Amygdala (tissue), 56 donors: ENCODE measurements at regions not wholly inside any gene's neighbourhood (a gene's known extent, or its start where the extent isn't known, plus 50 kb on each side); places are given as distances from the start of the nearest gene placed in this dataset.

Source experiments
- DNase-seq, 56 donors: peaks; one replicate each; lab custom pipeline; 2025; lab: John Stamatoyannopoulos, UW

DNA sequence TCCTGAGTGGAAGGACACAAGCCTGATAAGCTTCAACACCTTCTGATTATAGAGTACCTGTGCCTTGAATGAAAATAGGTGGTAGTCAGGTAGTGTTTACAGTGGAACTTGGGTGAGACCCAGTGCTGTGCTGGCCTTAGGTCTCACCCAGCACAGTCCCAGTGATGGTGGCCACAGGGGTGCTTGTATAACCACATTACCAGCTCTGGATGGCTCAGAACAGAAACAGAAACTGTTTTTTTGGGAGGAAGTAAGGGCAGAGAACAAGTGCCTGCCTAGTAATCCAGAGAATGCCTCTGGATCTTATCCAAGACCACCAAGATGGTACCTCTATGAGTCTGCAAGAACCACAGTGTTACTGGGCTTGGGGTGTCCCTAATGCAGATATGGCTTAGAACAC lies 171.5 kb upstream of the DIPK2B start:
- DNase-seq, result no peak

DNA sequence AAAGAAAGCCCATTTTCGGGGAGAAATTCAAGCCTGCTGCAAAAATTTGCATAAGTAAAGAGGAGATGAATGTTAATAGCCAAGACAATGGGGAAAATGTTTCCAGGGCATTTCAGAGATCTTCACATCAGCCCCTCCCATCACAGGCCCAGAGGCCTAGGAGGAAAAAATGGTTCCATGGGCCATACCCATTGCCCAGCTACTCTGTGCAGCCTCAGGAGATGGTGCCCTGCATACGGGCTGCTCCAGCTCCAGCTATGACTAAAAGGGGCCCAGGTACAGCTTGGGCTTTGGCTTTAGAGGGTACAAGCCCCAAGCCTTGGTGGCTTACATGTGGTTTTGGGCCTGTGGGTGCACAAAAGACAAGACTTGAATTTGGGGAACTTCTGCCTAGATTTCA lies 168.0 kb upstream of the DIPK2B start:
- no peak for DNase-seq

DNA sequence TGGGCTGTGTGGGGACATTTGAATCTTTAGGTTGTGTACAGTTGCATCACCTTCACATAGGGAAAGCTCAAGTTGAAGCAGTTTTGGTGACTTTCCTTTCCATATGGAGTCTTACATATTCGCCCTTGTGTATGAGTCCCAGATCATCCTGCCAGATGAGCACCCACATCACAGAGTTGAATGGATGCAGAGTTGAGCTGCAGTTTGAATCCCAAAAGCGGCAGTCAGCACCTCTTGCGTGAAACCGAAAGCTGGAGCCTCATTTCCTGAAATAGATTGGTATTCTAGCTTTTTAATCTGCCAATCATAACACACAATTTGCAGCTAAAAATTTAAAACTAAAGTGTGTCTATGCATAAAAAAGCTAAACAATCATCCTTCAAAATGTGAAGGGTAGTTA lies 162.9 kb upstream of the DIPK2B start:
- no peak for DNase-seq

DNA sequence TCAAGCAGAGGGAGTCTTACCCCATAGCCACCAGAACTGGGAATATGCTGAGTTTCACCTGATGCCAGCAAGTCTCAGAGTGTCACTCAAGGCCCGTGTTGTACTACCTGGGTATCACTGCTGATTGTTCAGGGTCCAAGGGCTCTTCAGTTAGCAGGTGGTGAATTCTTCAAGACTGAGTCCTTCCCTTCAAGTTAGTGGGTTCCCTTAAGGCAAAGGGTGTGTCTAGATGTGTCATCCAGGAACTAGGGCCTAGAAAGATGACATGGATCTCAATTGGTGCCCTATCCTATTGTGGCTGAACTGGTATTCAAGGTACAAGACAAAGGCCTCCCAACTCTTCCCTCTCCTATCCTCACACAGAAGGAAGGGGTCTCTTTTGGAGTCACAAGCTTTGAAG lies 159.9 kb upstream of the DIPK2B start:
- no peak for DNase-seq

DNA sequence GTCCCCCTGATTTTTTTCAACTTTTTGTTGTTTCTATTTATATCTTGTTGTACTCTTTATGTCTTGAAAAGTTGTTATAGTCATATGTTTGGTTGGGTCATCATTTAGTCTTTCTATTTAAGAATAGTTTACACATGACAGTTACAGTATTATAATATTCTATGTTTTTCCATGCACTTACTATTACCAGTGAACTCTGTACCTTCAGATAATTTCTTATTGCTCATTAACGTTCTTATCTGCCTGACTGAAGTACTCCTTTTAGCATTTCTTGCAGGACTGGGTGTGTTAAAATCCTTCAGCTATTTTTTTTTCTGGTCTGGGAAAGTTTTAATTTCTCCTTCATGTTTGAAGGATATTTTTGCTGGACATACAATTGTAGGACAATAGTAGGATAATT lies 157.7 kb upstream of the DIPK2B start:
- no peak for DNase-seq

DNA sequence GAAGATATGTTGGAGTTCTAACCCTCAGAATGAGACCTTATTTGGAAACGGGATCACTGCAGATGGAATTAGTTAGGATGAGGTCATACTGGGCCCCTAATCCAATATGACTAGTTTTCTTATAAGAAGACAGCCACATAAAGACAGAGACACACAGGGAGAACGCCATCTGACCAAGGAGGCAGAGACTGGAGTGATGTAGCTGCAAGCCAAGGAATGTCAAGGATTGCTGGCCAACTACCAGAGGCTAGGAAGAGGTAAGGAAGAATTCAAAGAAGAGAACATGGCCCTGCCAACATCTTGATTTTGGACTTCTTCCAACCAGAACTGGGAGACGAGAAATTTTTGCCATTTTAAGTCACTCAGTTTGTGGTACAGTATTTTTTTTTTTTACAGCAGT lies 152.8 kb upstream of the DIPK2B start:
- no peak for DNase-seq

DNA sequence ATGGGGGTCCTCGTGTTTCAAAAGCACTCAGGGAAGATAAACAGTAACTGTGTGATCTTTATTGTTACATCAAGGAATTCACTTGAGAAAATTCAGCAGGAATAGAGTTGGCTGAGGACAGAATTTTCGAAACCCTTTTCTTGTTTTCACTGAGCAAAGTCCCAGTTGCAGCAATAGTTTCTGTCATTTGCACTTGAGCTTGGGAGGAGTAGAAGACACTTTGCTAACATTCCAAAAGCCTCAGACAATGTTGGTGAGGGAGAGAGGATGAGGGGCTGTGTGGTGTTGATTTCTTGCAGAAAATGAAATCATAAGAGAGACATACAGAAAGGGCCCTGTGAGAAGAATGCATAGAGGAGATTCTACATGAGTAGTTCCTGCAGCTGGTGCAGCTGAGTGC lies 151.9 kb upstream of the DIPK2B start:
- no peak for DNase-seq

DNA sequence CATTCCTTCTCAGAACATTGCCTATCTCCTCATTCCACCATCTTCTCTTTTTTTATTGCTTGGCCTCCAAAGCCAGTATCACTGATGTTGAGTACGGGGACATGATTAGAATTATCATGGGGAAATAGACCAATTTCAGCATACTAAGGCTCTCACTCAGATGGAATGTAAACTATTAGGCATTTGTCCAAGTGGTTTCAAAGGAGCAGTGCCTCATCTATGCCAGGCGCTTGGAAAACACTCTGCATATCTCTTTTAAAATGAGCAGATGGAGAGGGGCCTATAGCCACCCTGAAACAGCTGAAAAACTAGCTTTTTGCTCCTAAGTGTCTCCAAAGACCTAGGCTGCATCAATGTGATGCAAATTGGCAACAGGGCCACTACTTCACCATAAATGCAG lies 150.8 kb upstream of the DIPK2B start:
- no peak for DNase-seq

DNA sequence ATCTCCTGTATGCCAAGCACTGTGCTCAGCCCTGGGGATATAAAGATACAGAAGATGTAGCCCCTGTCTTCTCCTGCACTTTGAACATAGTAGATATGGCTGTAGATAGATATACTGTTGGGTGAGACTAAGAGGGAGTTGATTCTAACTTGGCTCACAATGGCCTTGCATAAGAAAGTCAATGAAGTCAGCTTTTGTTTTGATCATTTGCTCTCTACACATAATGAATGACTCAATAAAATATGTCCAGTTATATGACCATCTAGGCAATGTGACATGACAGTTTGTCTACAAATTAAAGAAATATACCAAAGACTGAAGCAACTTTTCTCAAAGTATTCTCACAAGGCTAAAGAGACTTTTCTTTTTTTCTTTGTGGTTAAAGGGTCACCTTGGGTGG lies 147.6 kb upstream of the DIPK2B start:
- no peak for DNase-seq

DNA sequence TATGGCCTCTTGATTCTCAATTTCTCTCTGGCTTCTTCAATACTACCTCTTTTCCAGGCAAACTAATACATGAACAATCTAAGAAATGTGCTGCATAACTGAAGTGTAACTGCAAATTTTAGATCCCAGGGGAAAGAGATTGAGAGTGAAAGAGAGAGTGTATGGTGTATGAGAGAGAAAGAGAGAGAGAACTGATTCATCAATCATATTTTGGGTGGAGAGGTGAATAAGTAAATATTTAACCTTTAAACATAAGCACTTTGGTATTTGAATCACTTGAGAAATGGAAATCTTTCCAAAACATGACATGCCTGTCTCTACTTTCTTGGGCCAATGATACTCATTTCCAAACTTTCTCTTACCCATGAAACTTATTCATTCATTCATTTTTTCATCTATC lies 147.2 kb upstream of the DIPK2B start:
- DNase-seq, result no peak

DNA sequence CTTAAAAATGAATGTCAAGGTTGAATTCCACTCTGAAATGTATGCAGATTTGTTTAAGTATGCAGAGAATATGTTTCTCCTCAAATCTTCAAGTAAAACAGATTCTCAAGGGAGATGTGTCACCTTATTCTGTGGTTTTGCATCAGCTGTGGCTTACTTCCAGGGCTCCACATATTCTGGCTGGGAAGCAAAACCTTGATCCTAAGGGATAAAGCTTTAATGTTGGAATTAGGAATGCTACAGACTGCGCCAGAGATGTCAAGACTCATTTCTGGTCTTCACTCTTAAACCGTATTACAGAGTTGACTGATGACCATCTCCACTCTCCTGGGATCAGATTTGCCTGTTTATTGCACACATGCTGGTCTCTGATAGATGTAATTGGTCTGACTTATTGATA lies 143.9 kb upstream of the DIPK2B start:
- no peak for DNase-seq

DNA sequence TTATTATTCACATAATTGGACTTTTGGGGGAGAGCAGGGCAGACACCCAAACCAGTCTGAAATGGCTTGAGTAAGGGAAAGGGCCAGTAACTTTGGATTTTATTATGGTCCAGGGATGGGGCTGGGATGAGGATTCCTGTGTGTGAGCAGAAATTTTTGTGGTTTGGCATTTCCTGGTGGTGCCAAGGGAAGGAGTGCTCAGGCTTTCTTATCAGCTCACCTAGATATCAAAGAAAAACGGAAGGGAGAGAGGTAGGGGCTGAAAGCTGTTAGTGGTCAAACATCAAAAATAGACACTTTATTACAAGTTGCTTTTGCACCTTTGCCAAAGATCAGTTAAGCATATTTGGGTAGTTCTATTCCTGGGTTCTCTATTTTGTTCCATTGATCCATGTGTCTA lies 128.5 kb upstream of the DIPK2B start:
- DNase-seq, result no peak

DNA sequence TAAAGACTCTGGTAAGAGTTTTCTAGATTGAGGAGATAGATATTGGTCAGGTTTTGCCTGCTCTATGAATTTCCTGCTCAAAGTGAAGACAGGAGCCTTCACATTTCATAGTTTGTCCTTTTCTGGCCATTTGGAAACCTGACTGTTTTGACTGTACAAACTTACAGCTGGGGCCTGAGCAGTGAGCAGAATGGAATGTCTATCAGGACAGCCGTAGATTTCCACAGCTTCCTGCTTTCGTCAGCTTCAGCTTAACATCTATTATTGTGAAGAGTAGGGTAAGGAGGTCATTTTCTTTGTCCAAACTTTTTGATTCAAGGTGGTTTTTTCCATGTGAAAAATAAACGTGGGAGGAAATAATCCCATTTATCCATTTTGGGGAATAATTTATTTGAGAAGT lies 124.3 kb upstream of the DIPK2B start:
- DNase-seq, result no peak

DNA sequence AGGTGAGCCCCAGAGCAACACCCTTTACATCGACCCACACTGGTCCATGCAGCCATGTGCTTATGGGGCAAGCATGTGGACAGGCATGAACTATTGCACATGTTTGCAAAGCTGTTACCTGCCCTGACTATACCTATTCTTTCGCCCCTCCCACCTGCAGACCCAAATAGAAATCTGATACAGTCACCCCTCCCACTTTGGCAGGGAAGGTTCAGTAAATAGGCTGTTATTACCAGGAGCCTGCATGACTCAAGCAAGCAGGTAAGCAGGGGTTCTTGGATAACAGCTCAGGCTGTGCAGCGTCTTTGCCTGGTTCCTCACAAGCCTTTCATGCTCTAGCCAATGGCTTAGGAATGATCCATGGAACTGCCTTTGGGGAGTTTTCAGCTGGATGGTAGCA lies 122.7 kb upstream of the DIPK2B start:
- no peak for DNase-seq

DNA sequence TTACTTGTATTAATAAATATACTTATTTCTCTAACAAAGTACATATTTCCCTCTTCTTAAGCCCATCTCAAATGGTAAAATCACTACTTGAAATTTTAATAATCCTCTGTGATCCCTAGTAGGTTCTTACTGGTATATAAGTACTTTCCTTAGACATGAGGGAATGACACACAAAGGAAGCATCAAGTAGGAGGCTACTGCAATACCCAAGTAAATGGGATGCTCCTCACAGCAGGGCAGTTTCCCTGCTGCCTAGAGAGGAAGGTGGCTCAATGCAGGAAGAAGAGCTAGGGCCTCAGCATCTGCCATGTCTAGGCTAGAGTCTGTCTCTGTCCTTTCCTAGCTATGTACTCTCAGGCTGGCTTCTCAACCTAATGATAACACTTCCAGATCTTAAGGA lies 122.1 kb upstream of the DIPK2B start:
- no peak for DNase-seq

DNA sequence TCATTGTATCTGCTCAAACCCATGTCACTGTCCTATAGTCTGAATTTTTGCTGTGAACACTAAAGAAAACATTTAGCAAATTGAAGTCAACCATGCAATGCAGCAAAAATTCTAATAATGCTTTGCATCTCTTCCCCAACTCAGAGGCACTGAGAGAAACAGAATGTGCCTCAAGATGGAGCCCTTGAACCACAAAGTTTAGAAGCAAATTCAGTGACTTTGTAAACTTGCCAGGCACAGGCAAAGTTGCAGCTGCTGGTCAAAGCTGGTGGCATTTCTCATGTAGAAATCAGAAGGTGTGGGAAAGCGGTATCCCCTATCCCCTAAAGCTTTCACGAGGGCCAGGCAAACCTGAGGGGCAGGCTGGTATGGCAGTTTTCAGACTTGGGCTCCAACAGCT lies 121.7 kb upstream of the DIPK2B start:
- peak in 30 of 56 donors; percentile 0 to 41 (median 0) for DNase-seq

DNA sequence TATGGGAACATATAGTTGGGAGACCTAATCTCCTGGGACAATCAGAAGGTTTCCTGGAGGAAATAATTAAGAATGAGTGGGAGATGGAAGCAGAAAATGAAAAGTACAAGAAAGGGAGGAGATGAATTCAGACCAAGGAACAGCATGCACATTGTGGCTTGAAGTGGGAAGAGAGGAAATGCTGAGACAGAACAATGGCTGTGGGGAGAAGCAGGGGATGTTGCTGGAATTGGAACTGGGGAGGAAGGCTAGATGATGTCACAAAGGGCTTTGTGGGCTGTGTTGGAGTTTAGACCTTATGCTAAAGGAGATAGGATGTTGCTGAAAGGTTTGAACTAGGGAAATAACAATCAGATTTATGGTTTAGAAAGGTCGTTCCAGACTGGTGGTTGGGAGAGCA lies 119.5 kb upstream of the DIPK2B start:
- DNase-seq, result no peak

DNA sequence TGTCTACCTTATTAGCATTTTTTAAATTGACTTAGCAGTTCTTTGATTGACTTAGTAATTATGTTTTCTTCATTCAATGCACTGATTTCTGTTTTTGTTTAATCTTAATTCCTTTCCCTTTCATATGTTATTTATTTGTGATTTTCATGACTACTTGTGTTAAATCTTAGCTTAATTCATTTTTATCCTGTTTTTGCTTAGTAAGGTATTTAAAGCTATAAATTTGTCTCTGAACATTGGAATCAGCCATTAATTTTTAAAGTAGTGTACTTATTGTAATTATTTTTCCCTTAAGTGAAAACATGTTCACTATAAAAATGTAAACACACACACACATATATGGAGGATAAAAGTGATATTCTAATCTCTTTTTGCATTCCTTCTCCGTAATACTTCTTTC lies 109.1 kb upstream of the DIPK2B start:
- DNase-seq, result no peak

DNA sequence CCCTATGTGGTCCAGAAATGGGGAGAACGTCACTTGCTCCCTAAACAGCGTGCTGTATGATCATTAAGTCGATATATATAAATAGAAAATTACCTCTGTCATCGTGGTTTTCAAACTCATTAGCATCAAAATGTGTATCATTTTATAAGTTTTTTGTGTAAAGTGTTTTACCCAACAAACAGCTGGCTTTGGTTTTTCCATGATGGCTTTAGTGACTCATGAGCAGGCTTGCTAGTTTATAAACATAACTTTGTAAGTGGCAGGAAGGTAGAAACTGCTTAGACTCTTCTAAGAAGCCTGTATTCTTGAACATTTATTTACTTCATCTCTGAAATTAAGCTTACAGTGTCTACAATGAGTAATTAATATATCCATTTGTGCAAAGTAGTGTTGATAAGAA lies 108.4 kb upstream of the DIPK2B start:
- no peak for DNase-seq

DNA sequence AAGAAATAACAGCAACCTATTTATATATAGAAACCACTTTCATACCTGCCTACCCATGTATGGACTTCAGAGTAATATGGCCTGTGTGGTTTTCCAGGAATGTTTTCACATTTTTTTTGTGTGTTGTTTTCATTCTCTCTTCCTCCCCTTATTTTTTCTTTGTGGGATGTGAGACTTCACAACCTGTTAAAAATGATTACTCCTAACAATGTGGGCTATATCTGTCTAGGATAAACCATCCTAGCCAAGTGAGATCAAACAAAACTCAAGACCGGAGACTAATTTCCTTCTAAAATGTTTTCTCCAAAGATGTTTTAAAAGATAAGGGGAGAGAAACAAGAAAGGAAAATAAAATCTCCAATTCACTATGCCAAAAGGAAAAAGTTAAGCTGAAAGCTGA lies 106.1 kb upstream of the DIPK2B start:
- no peak for DNase-seq

DNA sequence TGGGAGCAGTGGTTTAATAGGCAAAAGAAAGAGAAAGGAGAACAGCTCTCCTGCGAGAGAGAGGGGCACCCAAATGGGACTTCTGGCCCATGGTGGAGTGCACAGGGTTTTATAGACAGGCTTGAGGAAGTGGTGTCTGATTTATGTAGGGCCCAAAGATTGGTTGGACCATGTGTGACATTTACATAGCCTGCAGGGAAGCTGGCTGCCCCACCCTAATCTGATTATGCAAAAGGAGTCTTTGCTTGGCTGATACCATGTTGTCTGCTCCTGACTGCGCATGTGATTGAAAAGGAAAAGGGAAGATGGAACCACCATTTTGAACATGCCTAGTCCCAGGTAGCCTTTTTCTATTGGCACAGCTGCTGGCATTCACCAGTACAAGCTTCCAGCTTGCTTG lies 100.0 kb upstream of the DIPK2B start:
- no peak for DNase-seq

DNA sequence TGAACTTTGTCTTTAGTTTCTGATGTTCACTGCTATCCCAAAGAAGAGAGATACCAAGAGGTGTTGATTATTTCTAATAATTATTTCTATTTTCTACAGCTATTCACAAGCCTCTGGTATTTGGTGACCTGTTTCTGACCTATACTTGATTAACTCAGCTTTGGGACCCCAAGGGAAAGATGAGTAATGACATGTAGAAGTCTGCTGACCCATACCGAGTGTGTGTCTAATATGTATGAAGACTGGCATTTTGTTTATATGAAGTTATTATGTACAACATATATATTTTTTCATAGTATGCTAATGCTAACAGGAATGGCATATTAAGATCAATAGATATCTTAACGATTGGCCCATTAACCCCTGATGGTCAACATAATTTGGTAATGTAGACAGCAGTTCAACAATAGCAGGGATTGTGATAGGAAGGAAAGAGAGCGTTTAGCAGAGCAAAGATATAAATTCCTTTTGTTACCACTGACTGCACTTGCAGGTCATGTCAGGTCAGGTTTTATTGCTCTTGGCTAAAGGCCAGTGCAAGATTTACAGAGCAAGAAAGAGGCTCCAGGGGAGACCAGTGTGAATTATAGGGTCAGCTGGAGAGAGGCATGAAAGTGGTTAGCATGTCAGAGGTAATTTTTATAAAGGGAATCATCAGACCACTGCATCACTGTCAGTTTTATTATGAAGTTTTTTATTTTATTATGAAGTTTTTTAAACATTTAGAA lies 94.7 kb upstream of the DIPK2B start:
- DNase-seq, result no peak

DNA sequence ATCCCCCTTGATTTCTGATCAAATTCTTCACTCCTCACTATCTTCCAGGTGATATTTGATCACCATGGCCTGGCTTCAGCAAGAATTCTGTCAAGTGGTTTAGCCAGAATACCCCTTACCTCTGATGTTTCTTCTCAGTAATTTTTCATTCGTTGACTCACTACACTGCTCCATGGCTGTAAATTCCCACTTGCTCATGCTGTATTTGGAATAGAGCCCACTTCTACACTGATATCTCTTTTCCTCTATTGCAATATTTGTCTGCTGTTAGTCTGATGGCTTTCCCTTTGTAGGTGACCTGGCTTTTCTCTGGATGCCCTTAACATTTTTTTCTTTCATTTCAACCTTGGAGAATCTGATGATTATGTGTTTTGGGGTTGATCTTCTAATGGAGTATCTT lies 73.9 kb upstream of the DIPK2B start:
- no peak for DNase-seq
